Breast epithelium (tissue), 3 donors: ENCODE measurements at regions not wholly inside any gene's neighbourhood (a gene's known extent, or its start where the extent isn't known, plus 50 kb on each side); places are given as distances from the start of the nearest gene placed in this dataset.

ENCODE experiments used
- POLR2A ChIP-seq: fragments of 450-650 bp; IDR thresholded peaks from one replicate; pipeline ENCODE4 v1.6.1; 2016; ENCODE audit warnings: antibody characterized with exemption, mild to moderate bottlenecking, moderate library complexity
- POLR2AphosphoS5 ChIP-seq, 3 donors: sonication (generic); formaldehyde crosslinking; IDR thresholded peaks; one replicate each; pipeline ENCODE4 v1.6.1; 2017; ENCODE audit warnings: antibody characterized with exemption in 3 of 3

DNA sequence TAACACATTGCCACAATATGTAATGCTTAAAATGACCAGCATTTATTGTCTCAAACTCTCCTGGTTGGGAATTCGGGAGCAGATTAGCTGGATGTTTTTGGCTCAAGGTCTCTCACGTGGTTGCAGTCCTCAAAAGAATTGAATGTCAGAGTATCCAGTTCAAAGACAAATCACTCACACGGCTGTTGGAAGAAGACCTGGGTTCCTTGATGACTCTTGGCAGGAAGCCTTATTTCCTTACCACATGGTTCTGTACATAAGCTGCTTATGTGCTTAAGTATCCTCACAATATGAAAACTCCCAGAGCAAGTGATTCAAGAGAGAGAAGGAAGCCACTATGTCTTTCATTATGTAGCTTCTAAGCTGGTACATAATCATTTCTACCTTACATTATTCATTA is 230.3 kb upstream of the PTPRD start:
- no peak for TF ChIP-seq POLR2AphosphoS5 (IDR thresholded peaks at IDR 0.05)
- TF ChIP-seq POLR2A: no peak
